T-helper 17 cell (primary cell): ENCODE measurements at regions not wholly inside any gene's neighbourhood (a gene's known extent, or its start where the extent isn't known, plus 50 kb on each side); places are given as distances from the start of the nearest gene placed in this dataset.

Experiments used
- ATAC-seq: fragments of 150-1000 bp; cut with Tn5 transposase; 2 replicates; pipeline ENCODE4 v1.10.0; 2021; ENCODE audit warnings: mild to moderate bottlenecking, moderate library complexity
- DNase-seq, 3 donors: peaks; one replicate each; pipeline versions ENCODE4 v3.0.0 to v3.0.0-alpha.2; 2020 to 2021
- H3K9me3 ChIP-seq: one replicate; pipeline ENCODE4 v1.7.0; 2013; ENCODE audit warnings: low read length, mild to moderate bottlenecking; ENCODE audit not compliant: control insufficient read depth, poor library complexity, severe bottlenecking
- H3K27ac Mint-ChIP-seq: one replicate; pipeline ENCODE4 v1.8.0; 2022; ENCODE audit warnings: mild to moderate bottlenecking, moderate library complexity, mixed read lengths
- H3K27me3 Mint-ChIP-seq: one replicate; pipeline ENCODE4 v1.8.0; 2022; ENCODE audit warnings: mixed read lengths
- H3K36me3 Mint-ChIP-seq: one replicate; pipeline ENCODE4 v1.8.0; 2022; ENCODE audit warnings: low read depth, mixed read lengths
- H3K4me1 Mint-ChIP-seq: one replicate; pipeline ENCODE4 v1.8.0; 2022; ENCODE audit warnings: mild to moderate bottlenecking, mixed read lengths
- H3K4me3 Mint-ChIP-seq: one replicate; pipeline ENCODE4 v1.8.0; 2022; ENCODE audit warnings: mild to moderate bottlenecking, moderate library complexity, mixed read lengths

DNA sequence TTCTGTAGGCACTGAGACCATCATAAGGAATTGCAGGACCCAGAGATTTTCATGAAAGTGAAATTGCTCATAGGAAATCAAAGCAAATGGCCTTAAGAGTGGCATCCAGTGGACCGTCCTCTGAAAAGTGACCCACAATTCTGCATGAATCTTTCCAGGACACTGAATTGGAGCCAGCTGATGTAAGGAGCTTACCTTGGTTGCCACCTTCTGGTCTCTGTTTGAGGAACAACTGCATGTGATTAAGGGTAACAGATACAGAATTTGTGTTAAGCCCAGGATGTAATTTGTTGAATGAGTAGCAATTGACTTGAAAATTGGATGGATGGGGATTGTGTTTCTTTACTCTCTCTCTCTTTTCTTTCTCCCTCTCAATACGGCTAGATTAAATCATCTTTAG is 49.9 kb upstream of the GAS1 start:
- ATAC-seq (no peak), DNase-seq (no peak)
- Mint-ChIP-seq H3K27ac (no peak overlapping the region), H3K27me3 (peaks cover 26% of the 10 kb centered on the region), H3K4me1 (no peaks in the 10 kb centered on the region), H3K4me3 (no peak overlapping the region), H3K36me3 (no peaks in the 10 kb centered on the region)
- no peaks in the 10 kb centered on the region for H3K9me3 ChIP-seq

DNA sequence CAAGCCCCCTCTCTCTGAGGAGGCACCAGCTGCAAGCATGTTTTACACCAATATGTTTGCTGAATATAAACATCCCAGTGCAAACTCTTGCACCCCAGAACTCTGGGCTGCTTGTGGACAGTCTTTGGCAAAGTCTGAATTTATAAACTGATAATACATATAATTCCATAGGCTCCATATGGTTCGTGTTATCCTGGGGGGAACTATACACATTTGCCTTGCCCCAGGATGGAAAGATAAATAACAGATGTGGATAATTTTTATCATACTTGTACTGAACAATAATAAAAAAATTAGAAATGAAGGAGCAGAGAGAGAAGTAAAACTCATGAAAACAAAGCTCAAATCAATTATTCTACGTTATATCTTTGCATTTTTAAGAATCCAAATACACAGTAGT is 50.6 kb upstream of the GAS1 start:
- Mint-ChIP-seq H3K36me3 (no peaks in the 10 kb centered on the region), H3K27ac (no peak overlapping the region), H3K4me1 (no peaks in the 10 kb centered on the region), H3K4me3 (no peak overlapping the region), H3K27me3 (peaks cover 19% of the 10 kb centered on the region)
- DNase-seq (no peak), ATAC-seq (no peak)
- no peaks in the 10 kb centered on the region for H3K9me3 ChIP-seq

DNA sequence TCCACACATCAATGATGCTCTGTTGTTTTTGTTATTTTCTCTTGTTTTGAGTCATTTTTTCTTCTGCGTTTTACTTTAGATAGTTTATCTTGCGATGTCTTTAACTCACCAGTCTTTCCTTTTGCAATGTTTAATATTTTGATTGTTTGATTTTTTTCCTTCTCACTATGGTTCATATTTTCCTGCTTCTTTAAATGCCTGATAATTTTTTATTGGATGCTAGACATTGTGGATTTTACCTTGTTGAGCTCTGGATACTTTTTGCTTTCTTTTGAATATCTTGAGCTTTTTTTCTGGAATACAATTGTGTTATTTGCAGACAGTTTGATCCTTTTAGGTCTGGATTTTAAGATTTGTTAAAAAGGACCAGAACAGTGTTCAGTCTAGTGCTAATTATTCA is 55.2 kb upstream of the GAS1 start:
- Mint-ChIP-seq H3K36me3 (no peaks in the 10 kb centered on the region), H3K4me3 (no peak overlapping the region)
- no peak for ATAC-seq

DNA sequence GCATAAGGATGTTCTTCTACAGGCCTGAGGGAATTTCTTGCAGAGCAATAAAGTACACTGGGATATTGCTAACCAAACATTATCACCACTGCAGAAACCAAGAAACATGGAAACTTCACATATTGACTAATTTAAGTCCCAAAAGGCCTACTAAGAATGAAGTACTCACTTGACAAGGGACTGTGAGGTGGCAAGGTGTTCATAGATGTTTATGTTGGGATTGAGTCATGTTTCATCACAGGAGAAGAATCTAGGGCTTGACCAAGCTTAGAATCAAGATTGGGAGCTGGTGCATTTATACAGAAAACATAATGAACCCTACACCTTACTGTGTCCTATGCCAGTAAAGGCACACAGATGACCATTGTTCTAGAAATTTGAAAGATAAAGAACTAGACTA is 56.7 kb upstream of the GAS1 start:
- peaks cover 7% of the 10 kb centered on the region for H3K27me3 Mint-ChIP-seq
- H3K9me3 ChIP-seq: no peaks in the 10 kb centered on the region
- no peak overlapping the region for H3K27ac Mint-ChIP-seq
- H3K4me3 Mint-ChIP-seq: no peak overlapping the region
- ATAC-seq (no peak), DNase-seq (no peak)
- H3K36me3 Mint-ChIP-seq: no peaks in the 10 kb centered on the region
- no peaks in the 10 kb centered on the region for H3K4me1 Mint-ChIP-seq

More for the DNA sequence above, 55.2 kb upstream of the GAS1 start:
- no peak for DNase-seq
- peaks cover 9% of the 10 kb centered on the region for H3K27me3 Mint-ChIP-seq
- H3K27ac Mint-ChIP-seq: no peak overlapping the region
- no peaks in the 10 kb centered on the region for H3K9me3 ChIP-seq
- no peaks in the 10 kb centered on the region for H3K4me1 Mint-ChIP-seq

DNA sequence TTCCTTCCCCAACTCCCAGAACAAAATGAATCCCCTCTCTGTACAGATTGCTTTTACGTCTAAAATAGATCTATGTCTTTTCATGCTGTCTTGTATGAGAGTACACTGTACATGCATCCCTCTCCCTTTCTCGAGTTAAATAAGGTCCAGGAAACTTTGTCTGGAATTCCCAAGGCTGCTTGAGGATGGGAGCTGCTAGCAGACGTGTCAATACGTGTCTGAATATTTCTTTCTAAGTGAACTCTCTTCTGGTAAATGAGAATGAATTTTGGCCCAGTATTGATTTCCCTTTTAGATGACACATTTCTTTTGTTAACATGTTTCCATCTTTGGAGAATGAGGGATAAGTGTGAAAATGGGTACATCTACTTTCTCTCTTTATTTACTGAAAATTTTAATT is 59.6 kb upstream of the GAS1 start:
- no peak for ATAC-seq
- no peak overlapping the region for H3K4me3 Mint-ChIP-seq
- DNase-seq: no peak
- H3K27me3 Mint-ChIP-seq: peaks cover 23% of the 10 kb centered on the region
- no peaks in the 10 kb centered on the region for H3K9me3 ChIP-seq
- no peak overlapping the region for H3K27ac Mint-ChIP-seq
- H3K4me1 Mint-ChIP-seq: peaks cover 3% of the 10 kb centered on the region
- no peaks in the 10 kb centered on the region for H3K36me3 Mint-ChIP-seq

DNA sequence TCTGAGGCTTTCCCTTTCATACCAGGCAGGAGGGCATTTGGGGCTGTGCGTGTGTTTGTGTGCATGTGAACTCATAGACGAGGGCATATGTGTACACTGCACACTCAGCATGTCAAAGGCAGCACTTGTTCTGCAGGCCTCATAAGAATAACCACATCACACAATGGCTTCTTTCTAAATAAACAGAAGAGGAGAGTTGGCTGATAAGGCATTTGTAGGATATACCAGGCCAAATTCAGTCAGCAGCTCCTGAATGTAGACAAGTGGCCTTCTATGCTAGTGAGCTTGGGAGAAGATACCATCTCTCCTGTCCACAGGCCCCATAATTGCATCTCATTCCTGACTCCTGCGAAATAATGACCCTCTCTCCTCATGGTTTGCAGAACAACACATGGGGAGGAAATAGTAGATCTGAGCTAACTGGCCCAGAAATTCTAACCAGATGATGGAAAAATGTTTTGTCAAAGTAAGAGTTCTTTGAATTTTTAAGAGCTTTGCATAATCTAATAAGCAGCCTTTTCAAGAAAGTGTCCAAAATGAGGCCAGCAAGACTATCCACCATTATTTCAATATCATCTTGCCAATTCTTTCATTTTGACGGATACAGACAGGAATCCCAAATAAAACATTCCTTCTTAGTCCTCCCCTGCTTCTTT is 60.5 kb upstream of the GAS1 start:
- ATAC-seq: no peak
- Mint-ChIP-seq H3K27me3 (peaks cover 23% of the 10 kb centered on the region), H3K27ac (no peak overlapping the region), H3K4me1 (peaks cover 3% of the 10 kb centered on the region), H3K4me3 (no peak overlapping the region), H3K36me3 (no peaks in the 10 kb centered on the region)
- DNase-seq: no peak
- H3K9me3 ChIP-seq: no peaks in the 10 kb centered on the region

DNA sequence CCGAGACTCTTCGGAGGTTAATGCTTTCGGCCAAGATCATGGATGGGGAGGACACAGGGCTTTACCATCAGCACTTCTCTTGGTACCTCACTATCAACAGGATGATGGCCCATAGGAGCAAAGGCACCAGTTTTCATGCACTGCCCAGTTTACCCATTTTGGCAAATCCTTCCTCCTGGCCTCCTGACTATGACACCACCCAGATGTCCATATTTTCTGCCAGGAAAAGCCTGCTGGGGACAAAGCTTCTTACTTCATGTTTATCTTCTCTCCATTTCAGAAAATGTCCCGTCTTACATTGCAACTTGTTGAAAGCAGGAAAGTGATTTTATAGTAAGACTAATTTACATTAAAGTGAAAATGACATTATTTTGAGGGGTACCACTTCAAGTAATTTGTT is 61.4 kb upstream of the GAS1 start:
- DNase-seq (no peak), ATAC-seq (no peak)
- Mint-ChIP-seq H3K4me3 (no peak overlapping the region), H3K4me1 (peaks cover 3% of the 10 kb centered on the region), H3K27me3 (peaks cover 23% of the 10 kb centered on the region), H3K36me3 (no peaks in the 10 kb centered on the region), H3K27ac (no peak overlapping the region)
- H3K9me3 ChIP-seq: no peaks in the 10 kb centered on the region

DNA sequence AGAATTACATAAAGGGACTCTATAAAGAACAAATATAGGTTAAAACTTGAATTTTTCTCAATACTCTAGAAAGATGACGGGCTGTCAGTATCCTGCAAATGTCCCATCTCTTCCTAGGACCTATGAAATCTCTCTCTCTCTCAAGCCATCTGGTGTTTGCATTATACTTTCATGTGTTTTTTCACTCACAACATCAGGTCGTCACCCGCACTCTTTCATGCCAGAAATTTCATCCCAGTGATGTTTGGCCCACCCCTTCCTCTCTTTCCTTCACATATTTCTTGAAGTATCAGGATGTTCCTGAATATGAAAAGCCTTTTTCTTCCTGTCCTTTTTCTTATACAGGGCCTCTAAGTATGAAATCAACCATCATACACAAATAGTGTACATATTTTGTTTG is 63.3 kb upstream of the GAS1 start:
- H3K27ac Mint-ChIP-seq: no peak overlapping the region
- peaks cover 3% of the 10 kb centered on the region for H3K4me1 Mint-ChIP-seq
- peaks cover 23% of the 10 kb centered on the region for H3K27me3 Mint-ChIP-seq
- DNase-seq (no peak), ATAC-seq (no peak)
- H3K36me3 Mint-ChIP-seq: no peaks in the 10 kb centered on the region
- H3K4me3 Mint-ChIP-seq: no peak overlapping the region
- no peaks in the 10 kb centered on the region for H3K9me3 ChIP-seq

DNA sequence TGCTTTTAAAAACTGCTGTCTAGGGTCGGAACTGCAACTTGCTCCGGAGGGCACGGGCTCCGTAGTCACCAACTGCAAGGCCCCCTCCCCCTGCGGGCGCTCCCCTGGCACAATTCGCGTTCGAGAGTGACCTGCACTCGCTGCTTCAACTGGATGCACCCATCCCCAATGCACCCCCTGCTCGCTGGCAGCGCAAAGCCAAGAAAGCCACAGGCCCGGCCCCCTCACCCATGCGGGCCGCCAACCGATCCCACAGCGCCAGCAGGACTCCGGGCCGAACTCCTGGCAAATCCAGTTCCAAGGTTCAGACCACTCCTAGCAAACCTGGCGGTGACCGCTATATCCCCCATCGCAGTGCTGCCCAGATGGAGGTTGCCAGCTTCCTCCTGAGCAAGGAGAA is 64.2 kb upstream of the GAS1 start:
- H3K36me3 Mint-ChIP-seq: no peaks in the 10 kb centered on the region
- DNase-seq: no peak
- ATAC-seq: no peak
- no peak overlapping the region for H3K4me3 Mint-ChIP-seq
- peaks cover 3% of the 10 kb centered on the region for H3K4me1 Mint-ChIP-seq
- H3K27me3 Mint-ChIP-seq: peaks cover 23% of the 10 kb centered on the region
- no peaks in the 10 kb centered on the region for H3K9me3 ChIP-seq
- H3K27ac Mint-ChIP-seq: no peak overlapping the region

DNA sequence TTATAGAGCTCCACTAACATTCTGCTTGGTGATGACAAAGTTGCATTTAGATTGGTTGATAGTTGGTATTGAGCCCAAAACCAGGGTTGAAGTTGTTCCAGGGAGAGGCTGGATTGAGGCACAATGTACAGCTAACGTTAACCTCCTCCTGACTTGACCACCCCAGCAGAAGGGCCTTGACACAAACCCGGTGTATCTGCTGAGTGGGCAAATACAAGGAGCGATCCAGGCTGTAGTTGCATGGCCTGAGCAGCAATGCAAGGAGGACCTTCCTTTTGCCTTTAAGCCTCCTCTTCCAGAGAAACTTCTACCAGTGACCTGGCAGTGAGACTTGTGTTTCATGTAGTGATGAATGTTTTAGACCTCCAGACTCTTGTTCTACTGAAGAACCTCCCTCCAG is 66.2 kb upstream of the GAS1 start:
- H3K9me3 ChIP-seq: no peaks in the 10 kb centered on the region
- ATAC-seq: no peak
- peaks cover 3% of the 10 kb centered on the region for H3K4me1 Mint-ChIP-seq
- no peak overlapping the region for H3K27ac Mint-ChIP-seq
- DNase-seq: no peak
- H3K36me3 Mint-ChIP-seq: no peaks in the 10 kb centered on the region
- H3K4me3 Mint-ChIP-seq: no peak overlapping the region
- H3K27me3 Mint-ChIP-seq: peaks cover 16% of the 10 kb centered on the region

DNA sequence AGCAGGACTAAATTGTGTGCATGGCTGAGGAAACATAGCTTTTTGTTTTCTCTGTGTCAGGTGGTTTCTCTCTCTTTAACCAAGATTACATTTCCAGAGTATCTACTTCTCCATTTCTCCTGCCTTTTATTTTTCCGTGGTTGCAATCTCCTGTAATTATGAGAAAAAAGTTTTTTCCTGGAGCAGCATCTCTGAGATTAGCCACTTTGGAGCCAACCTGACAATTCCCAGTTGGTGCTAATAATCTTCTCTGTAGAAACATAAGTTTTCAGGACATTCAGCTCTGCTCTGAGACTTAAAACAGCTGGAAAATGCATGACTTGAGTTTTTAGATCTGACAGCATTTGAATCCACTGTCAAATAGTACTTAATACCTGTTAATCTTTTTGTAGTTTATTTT is 67.1 kb upstream of the GAS1 start:
- peaks cover 3% of the 10 kb centered on the region for H3K4me1 Mint-ChIP-seq
- ATAC-seq: no peak
- DNase-seq: no peak
- no peaks in the 10 kb centered on the region for H3K9me3 ChIP-seq
- H3K36me3 Mint-ChIP-seq: no peaks in the 10 kb centered on the region
- H3K4me3 Mint-ChIP-seq: no peak overlapping the region
- peaks cover 14% of the 10 kb centered on the region for H3K27me3 Mint-ChIP-seq
- no peak overlapping the region for H3K27ac Mint-ChIP-seq

DNA sequence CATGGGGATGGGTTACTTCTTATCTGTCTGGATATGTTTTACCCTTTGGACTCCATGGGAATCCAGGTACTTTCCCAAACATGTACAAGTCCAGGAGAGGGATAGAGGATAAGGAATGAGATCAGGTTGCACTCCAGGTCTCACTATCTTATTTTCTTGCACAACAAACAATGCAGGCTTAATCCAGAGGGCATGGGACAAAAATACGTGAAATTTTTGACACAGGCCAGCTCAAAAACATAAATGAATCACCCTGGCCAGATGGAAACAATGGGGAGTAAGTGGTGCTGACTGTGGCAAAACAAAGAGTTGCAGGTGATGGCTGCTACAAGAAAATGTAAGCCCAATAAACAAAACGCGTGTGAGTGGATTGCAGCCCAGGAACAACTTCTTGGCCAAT is 69.4 kb upstream of the GAS1 start:
- DNase-seq (no peak), ATAC-seq (no peak)
- no peak overlapping the region for H3K4me3 Mint-ChIP-seq
- H3K27me3 Mint-ChIP-seq: peaks cover 8% of the 10 kb centered on the region
- H3K9me3 ChIP-seq: no peaks in the 10 kb centered on the region
- H3K4me1 Mint-ChIP-seq: no peaks in the 10 kb centered on the region
- no peak overlapping the region for H3K27ac Mint-ChIP-seq
- H3K36me3 Mint-ChIP-seq: no peaks in the 10 kb centered on the region

DNA sequence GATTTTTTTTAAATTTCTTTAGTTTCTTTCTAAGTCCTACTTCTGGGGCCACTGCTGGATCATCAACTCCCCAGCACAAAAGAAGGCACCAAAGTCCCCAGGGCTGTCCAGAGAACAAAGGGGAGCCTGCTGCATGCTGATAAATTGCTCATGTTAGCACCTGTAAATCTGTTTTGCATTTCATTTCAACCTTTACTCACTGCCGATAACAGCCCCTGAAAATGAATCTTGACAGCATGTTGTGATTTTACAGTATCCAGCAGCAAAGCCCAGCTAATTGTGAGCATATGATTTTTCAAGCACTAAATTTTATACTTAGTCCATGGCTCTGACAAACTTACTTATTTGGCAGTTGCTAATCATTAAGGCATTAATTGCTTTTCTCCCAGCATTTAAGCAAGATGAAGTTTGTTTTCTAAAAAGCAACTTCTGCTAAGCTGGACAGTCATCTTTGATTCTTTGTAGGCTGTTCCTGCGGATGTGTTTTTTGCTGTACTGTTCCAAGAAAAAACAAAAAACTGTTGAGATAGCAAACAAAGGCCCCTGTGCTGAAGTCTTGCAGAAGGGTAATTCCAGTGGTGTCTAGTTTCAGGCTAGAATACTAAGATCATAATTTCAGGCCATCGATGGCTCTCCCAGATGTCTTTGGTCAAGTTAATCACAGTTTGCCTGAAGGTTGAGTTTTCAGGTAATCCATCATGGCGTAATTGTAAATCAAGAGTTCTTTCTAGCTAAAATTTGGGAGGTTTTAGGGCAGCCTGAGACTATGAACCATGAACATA is 73.1 kb upstream of the GAS1 start:
- no peaks in the 10 kb centered on the region for H3K36me3 Mint-ChIP-seq
- ATAC-seq (no peak), DNase-seq (no peak)
- no peaks in the 10 kb centered on the region for H3K4me1 Mint-ChIP-seq
- H3K9me3 ChIP-seq: no peaks in the 10 kb centered on the region
- H3K27me3 Mint-ChIP-seq: peaks cover 24% of the 10 kb centered on the region
- H3K4me3 Mint-ChIP-seq: no peak overlapping the region
- no peak overlapping the region for H3K27ac Mint-ChIP-seq

DNA sequence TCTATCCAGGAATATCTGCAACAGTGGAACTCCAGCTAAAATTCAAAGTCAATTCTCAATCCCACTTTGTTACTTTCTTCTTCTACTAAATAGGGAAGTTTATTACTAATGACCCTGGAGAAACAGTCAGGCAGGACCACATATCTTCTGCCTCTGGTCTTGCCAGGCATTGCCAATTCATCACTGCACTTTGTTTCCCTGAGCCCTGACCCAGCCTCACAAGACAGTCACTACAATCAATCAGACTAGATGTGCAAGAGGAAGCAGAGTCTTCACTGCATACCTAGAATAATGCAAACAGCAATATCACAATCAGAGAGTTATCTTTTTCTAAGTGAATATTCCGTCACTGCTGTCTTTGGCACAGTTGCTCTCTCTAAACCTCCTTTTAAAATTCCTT is 74.9 kb upstream of the GAS1 start:
- Mint-ChIP-seq H3K27me3 (peaks cover 28% of the 10 kb centered on the region), H3K36me3 (no peaks in the 10 kb centered on the region), H3K27ac (no peak overlapping the region), H3K4me3 (no peak overlapping the region), H3K4me1 (no peaks in the 10 kb centered on the region)
- DNase-seq: no peak
- H3K9me3 ChIP-seq: no peaks in the 10 kb centered on the region
- ATAC-seq: no peak
